ENCODE measurements at regions not wholly inside any gene's neighbourhood (a gene's known extent, or its start where the extent isn't known, plus 50 kb on each side); places are given as distances from the start of the nearest gene placed in this dataset.

DNA sequence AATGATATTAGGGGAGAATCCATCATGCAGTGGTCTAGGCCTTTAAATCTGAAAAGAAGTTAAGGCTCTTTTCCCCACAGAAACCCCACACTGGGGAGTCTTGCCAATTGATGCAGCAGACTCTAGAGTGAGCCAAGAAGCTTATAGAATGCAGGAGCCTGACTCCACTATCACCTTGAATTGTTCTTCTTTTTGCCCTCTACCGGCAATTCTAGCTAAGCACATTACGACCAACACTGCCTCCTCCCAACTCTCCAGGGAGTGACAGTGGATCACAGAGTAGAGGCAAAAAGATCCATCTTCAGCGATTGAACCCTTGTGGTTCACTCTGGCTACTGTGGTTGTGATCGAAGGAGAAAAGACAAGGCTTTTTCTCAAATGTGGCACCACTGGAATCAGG lies 331.5 kb downstream of the NKX6-1 start:
- TF ChIP-seq CTCF (IDR thresholded peaks at IDR 0.05) = no peak
- ATAC-seq (no peak), DNase-seq (no peak)
- H3K27me3 ChIP-seq (ENCODE audit: control insufficient read depth, insufficient read depth, low read length) = no peaks in the 10 kb centered on the region
- no peak overlapping the region for H3K27ac ChIP-seq (ENCODE audit: low read length)
- intact Hi-C loops (cut with micrococcal nuclease) = no loop called here
- H3K4me1 Mint-ChIP-seq = no peaks in the 10 kb centered on the region
- no peaks in the 10 kb centered on the region for H3K36me3 ChIP-seq (ENCODE audit: control insufficient read depth, insufficient read depth, low read length)
- H3K9me3 ChIP-seq (ENCODE audit: control insufficient read depth, insufficient read depth, low read length) = no peaks in the 10 kb centered on the region
- H3K4me3 ChIP-seq (ENCODE audit: low read length) = no peak overlapping the region
- no peaks in the 10 kb centered on the region for H3K27me3 Mint-ChIP-seq (ENCODE audit: low read depth in 2 of 2)
- peaks cover 3 to 8% of the 10 kb centered on the region in 2 donors for H3K9me3 Mint-ChIP-seq
- H3K4me3 Mint-ChIP-seq = no peak overlapping the region
- no peak overlapping the region for H3K27ac Mint-ChIP-seq
- 53% methylated on average over 4 of the region's 4 CpGs for WGBS (ENCODE audit: insufficient coverage)
- H3K36me3 Mint-ChIP-seq = no peaks in the 10 kb centered on the region
- no peaks in the 10 kb centered on the region for H3K4me1 ChIP-seq (ENCODE audit: control insufficient read depth, insufficient read depth, low read length)

GRCh38 chr4:84167093-84167492 lies 332.0 kb downstream of the NKX6-1 start:
- Histone ChIP-seq H3K4me1 (ENCODE audit: control insufficient read depth, insufficient read depth, low read length) (no peaks in the 10 kb centered on the region), H3K4me3 (ENCODE audit: low read length) (no peak overlapping the region), H3K36me3 (ENCODE audit: control insufficient read depth, insufficient read depth, low read length) (no peaks in the 10 kb centered on the region), H3K27me3 (ENCODE audit: control insufficient read depth, insufficient read depth, low read length) (no peaks in the 10 kb centered on the region), H3K9me3 (ENCODE audit: control insufficient read depth, insufficient read depth, low read length) (no peaks in the 10 kb centered on the region), H3K27ac (ENCODE audit: low read length) (no peak overlapping the region)
- no peak for ATAC-seq
- no peak for DNase-seq
- Mint-ChIP-seq H3K4me1 (no peaks in the 10 kb centered on the region), H3K27ac (no peak overlapping the region), H3K36me3 (no peaks in the 10 kb centered on the region), H3K27me3 (ENCODE audit: low read depth in 2 of 2) (no peaks in the 10 kb centered on the region), H3K4me3 (no peak overlapping the region), H3K9me3 (peaks cover 6 to 12% of the 10 kb centered on the region in 2 donors)
- TF ChIP-seq CTCF (IDR thresholded peaks at IDR 0.05) = no peak
- intact Hi-C loops (cut with micrococcal nuclease) = no loop called here

DNA sequence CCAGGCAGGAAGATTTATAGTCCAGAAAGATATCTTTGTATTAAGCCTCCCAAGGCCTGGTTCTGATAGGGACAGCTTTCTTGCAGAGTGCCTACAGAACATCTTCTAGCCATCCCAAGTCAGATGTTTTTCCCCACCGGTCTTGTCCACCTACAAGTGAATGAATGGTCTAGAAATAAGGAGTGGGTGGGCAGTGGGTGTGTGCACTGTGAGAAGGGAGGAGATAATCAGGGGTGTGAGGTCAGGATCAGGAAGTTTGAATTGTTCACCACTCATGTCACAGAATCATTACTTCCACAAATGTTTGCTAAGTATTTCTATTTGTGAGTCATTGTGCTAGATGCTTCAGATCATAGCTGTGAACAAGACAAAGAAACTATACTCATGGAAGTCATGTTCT lies 332.6 kb downstream of the NKX6-1 start:
- no peaks in the 10 kb centered on the region for H3K4me1 Mint-ChIP-seq
- Histone ChIP-seq H3K36me3 (ENCODE audit: control insufficient read depth, insufficient read depth, low read length) (no peaks in the 10 kb centered on the region), H3K9me3 (ENCODE audit: control insufficient read depth, insufficient read depth, low read length) (no peaks in the 10 kb centered on the region), H3K27me3 (ENCODE audit: control insufficient read depth, insufficient read depth, low read length) (no peaks in the 10 kb centered on the region), H3K4me1 (ENCODE audit: control insufficient read depth, insufficient read depth, low read length) (no peaks in the 10 kb centered on the region), H3K4me3 (ENCODE audit: low read length) (no peak overlapping the region), H3K27ac (ENCODE audit: low read length) (no peak overlapping the region)
- intact Hi-C loops (cut with micrococcal nuclease) = no loop called here
- DNase-seq (no peak), ATAC-seq (no peak)
- no peak overlapping the region for H3K4me3 Mint-ChIP-seq
- H3K27me3 Mint-ChIP-seq (ENCODE audit: low read depth in 2 of 2) = no peaks in the 10 kb centered on the region
- H3K27ac Mint-ChIP-seq = no peak overlapping the region
- H3K36me3 Mint-ChIP-seq = no peaks in the 10 kb centered on the region
- TF ChIP-seq CTCF (IDR thresholded peaks at IDR 0.05) = no peak
- 100% methylated on average over 1 of the region's 1 CpG for WGBS (ENCODE audit: insufficient coverage)
- peaks cover 7 to 12% of the 10 kb centered on the region in 2 donors for H3K9me3 Mint-ChIP-seq

GRCh38 chr4:84164201-84164600 lies 334.9 kb downstream of the NKX6-1 start:
- Mint-ChIP-seq H3K9me3 (peaks cover 8 to 13% of the 10 kb centered on the region in 2 donors), H3K27me3 (ENCODE audit: low read depth in 2 of 2) (no peaks in the 10 kb centered on the region), H3K27ac (no peak overlapping the region), H3K4me3 (no peak overlapping the region), H3K36me3 (no peaks in the 10 kb centered on the region), H3K4me1 (no peaks in the 10 kb centered on the region)
- no peak for ATAC-seq
- no peak overlapping the region for H3K4me3 ChIP-seq (ENCODE audit: low read length)
- WGBS (ENCODE audit: insufficient coverage) = 87% methylated on average over 3 of the region's 4 CpGs
- H3K9me3 ChIP-seq (ENCODE audit: control insufficient read depth, insufficient read depth, low read length) = no peaks in the 10 kb centered on the region
- no peak overlapping the region for H3K27ac ChIP-seq (ENCODE audit: low read length)
- no peaks in the 10 kb centered on the region for H3K27me3 ChIP-seq (ENCODE audit: control insufficient read depth, insufficient read depth, low read length)
- intact Hi-C loops (cut with micrococcal nuclease) = no loop called here
- no peak for DNase-seq
- H3K36me3 ChIP-seq (ENCODE audit: control insufficient read depth, insufficient read depth, low read length) = no peaks in the 10 kb centered on the region
- no peaks in the 10 kb centered on the region for H3K4me1 ChIP-seq (ENCODE audit: control insufficient read depth, insufficient read depth, low read length)
- TF ChIP-seq CTCF (IDR thresholded peaks at IDR 0.05) = no peak
